Upper lobe of right lung (tissue), 1 donor: ENCODE measurements at regions not wholly inside any gene's neighbourhood (a gene's known extent, or its start where the extent isn't known, plus 50 kb on each side); places are given as distances from the start of the nearest gene placed in this dataset.
A peak's percentile ranks its signal among the peaks of the same experiment; 100 is the strongest.

Experiments used
- ATAC-seq: fragments of 200-7000 bp; cut with Tn5 transposase; one replicate; pipeline ENCODE4 v1.9.1; 2020; ENCODE audit warnings: mild to moderate bottlenecking, moderate library complexity
- DNase-seq: peaks from one replicate; pipeline ENCODE4 v3.0.0-alpha.2; 2020
- H3K27ac ChIP-seq: fragments of 200-600 bp; one replicate; pipeline ENCODE4 v1.8.0; 2022
- H3K27me3 ChIP-seq: fragments of 200-600 bp; one replicate; pipeline ENCODE4 v1.8.0; 2022; ENCODE audit warnings: mild to moderate bottlenecking
- H3K36me3 ChIP-seq: fragments of 200-600 bp; one replicate; pipeline ENCODE4 v1.8.0; 2022
- H3K4me1 ChIP-seq: fragments of 200-600 bp; one replicate; pipeline ENCODE4 v1.8.0; 2022
- H3K4me3 ChIP-seq: fragments of 200-600 bp; one replicate; pipeline ENCODE4 v1.8.0; 2022; ENCODE audit warnings: mild to moderate bottlenecking
- H3K9me3 ChIP-seq: fragments of 200-600 bp; one replicate; pipeline ENCODE4 v1.8.0; 2022
- intact Hi-C: fragments of 100-400 bp; cut with DNase I; formaldehyde crosslinking; loops from one replicate; pipeline ENCODE4 v1.11.0; 2022
- TF ChIP-seq, protein P1 (sequence below): fragments of 200-600 bp; IDR thresholded peaks from one replicate; pipeline ENCODE4 v1.8.0; 2022; ENCODE audit warnings: antibody characterized with exemption
- donor health status: DM: no; HTN: yes; CAD: no; lungs with severe emphysema.

GRCh38 chr2:7681881-7682461 is 764.8 kb downstream of the RNF144A start:
- Histone ChIP-seq H3K4me1 (no peaks in the 10 kb centered on the region), H3K4me3 (no peak overlapping the region), H3K36me3 (no peaks in the 10 kb centered on the region), H3K27me3 (no peaks in the 10 kb centered on the region), H3K27ac (no peak overlapping the region), H3K9me3 (no peaks in the 10 kb centered on the region)
- intact Hi-C loops = no loop called here
- DNase-seq (no peak), ATAC-seq (no peak)
- TF ChIP-seq, protein P1, sequence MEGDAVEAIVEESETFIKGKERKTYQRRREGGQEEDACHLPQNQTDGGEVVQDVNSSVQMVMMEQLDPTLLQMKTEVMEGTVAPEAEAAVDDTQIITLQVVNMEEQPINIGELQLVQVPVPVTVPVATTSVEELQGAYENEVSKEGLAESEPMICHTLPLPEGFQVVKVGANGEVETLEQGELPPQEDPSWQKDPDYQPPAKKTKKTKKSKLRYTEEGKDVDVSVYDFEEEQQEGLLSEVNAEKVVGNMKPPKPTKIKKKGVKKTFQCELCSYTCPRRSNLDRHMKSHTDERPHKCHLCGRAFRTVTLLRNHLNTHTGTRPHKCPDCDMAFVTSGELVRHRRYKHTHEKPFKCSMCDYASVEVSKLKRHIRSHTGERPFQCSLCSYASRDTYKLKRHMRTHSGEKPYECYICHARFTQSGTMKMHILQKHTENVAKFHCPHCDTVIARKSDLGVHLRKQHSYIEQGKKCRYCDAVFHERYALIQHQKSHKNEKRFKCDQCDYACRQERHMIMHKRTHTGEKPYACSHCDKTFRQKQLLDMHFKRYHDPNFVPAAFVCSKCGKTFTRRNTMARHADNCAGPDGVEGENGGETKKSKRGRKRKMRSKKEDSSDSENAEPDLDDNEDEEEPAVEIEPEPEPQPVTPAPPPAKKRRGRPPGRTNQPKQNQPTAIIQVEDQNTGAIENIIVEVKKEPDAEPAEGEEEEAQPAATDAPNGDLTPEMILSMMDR = no peak

- no peaks in the 10 kb centered on the region for H3K4me1 ChIP-seq
- no peaks in the 10 kb centered on the region for H3K36me3 ChIP-seq
- H3K9me3 ChIP-seq = no peaks in the 10 kb centered on the region
- intact Hi-C loops = no loop called here
- ATAC-seq = no peak
- H3K27ac ChIP-seq = no peak overlapping the region
- no peaks in the 10 kb centered on the region for H3K27me3 ChIP-seq
- H3K4me3 ChIP-seq = no peak overlapping the region
- TF ChIP-seq, protein P1 = no peak
- no peak for DNase-seq
Measured at GRCh38 chr2:7683196-7683595, 766.0 kb downstream of the RNF144A start.

DNA sequence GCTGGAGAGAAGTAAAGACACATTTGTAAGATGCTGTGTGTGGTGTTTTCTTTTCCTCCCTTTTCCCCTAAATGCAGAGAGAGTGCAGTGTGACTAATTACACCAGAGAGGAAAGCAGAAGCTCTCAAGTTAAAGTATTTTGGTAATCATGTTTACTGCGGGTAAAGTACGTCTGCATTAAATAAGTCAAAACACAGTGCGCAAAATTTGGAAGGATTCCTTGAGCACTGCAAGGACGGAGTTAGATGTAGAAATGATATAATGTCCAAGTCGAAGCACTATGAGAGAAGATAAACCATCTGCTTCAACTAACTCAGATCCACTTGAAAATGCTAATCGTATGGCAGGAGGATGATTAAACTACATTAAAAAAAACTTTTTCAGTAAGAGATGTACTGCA is 766.5 kb downstream of the RNF144A start:
- no peaks in the 10 kb centered on the region for H3K9me3 ChIP-seq
- no peak overlapping the region for H3K27ac ChIP-seq
- no peaks in the 10 kb centered on the region for H3K36me3 ChIP-seq
- H3K4me1 ChIP-seq = no peaks in the 10 kb centered on the region
- H3K27me3 ChIP-seq = no peaks in the 10 kb centered on the region
- no peak for ATAC-seq
- no peak for DNase-seq
- no peak overlapping the region for H3K4me3 ChIP-seq
- intact Hi-C loops = no loop called here
- TF ChIP-seq, protein P1 = no peak

GRCh38 chr2:7685342-7686015 is 768.3 kb downstream of the RNF144A start:
- Histone ChIP-seq H3K4me3 (no peak overlapping the region), H3K36me3 (no peaks in the 10 kb centered on the region), H3K27ac (no peak overlapping the region), H3K4me1 (no peaks in the 10 kb centered on the region), H3K9me3 (no peaks in the 10 kb centered on the region), H3K27me3 (no peaks in the 10 kb centered on the region)
- no peak for DNase-seq
- TF ChIP-seq, protein P1 = no peak
- peak; percentile 51 for ATAC-seq
- intact Hi-C loops = no loop called here

GRCh38 chr2:7686016-7686385 is 768.8 kb downstream of the RNF144A start:
- Histone ChIP-seq H3K4me1 (no peaks in the 10 kb centered on the region), H3K36me3 (no peaks in the 10 kb centered on the region), H3K27me3 (no peaks in the 10 kb centered on the region), H3K27ac (no peak overlapping the region), H3K4me3 (no peak overlapping the region), H3K9me3 (no peaks in the 10 kb centered on the region)
- TF ChIP-seq, protein P1 = no peak
- intact Hi-C loops = no loop called here
- no peak for DNase-seq
- ATAC-seq = no peak
